ENCODE measurements at regions not wholly inside any gene's neighbourhood (a gene's known extent, or its start where the extent isn't known, plus 50 kb on each side); places are given as distances from the start of the nearest gene placed in this dataset.

DNA sequence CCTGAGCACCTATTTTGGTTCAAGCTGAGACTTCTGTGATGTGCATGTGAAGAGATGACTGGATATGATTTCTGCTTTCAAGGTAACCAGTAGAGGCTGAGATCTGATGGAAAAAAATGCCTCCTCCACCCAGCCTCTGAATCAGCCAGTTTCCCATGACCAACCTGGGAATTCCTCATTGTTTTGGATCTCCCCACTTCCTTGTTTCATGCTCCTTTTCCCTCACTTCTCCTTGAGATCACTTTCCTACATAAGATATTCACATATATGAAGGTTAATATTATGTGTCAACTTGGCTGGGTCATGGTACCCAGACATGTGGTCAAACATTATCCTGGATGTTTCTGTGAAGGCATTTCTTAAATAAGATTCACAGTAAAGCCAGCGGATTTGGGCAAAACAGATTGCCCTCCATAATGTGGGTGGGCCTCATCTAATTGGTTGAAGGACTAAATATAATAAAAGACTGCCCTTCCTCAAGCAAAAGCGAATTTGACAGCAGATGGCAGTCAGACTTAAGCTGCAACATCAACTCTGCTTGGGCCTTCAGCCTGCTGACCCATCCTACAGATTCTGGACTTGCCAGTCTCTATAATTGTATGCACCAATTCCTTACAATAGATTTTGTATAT is 379.4 kb downstream of the TNS1 start:
- DNase-seq (ENCODE audit: low spot score) = no peak

DNA sequence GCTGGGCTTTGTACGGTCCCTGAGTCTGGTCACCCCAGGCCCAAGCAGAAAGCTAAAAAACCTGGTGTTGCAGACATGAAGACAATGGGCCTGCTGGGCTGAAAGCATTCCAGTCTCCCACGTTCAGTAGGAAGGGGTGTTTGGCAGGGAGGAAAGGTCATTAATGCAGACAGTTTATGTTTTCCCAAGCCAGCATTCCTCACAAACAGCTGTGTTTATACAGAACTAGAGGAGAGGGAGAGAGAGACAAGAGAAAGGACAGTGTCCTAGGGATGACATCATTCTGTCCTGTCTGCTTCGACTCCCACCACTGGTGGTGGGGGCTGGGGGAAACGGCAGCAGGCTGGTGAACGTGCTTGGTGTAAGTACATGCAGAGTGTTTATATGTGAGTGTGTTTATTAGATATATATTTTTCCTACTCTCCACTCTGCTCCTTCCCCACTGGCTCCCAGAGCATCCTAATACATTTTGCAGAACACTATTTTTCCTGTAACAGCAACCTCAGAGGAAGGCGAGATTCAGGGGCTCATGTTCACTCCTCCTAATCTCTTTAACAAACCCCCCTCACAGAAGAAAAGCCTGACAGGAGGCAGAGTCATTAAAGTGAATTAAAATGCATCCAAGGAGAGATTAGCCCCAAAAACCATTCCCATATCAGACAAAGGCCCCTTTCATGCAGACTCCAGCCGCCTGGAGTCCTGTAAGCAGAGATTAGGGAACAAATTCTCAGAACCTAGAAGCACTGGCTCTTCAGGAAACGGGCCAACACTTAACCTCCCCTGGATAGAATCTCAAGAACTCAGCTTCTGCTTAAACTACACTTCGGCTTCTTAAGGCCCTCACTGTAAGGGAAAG is 380.4 kb downstream of the TNS1 start:
- DNase-seq (ENCODE audit: low spot score) = no peak

DNA sequence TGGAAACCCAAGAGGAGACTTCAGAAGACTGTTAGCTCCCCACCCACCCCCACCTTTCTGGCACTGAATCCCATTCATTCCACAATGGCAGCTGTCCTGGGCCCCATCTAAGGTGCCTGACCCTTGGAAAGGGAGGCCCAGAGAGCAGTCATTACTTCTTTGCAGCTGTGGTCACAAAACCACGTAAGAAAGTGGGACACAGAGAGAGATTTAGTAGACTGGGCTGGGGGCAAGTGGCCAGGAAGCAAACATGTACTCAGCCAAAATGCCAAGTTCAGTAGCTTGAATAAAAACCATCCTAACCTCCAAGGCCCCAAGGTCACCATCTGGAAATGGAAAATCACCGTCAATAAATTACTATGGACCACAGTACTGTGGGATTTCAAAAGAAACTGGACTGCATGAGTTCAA is 381.4 kb downstream of the TNS1 start:
- DNase-seq (ENCODE audit: low spot score) = no peak

DNA sequence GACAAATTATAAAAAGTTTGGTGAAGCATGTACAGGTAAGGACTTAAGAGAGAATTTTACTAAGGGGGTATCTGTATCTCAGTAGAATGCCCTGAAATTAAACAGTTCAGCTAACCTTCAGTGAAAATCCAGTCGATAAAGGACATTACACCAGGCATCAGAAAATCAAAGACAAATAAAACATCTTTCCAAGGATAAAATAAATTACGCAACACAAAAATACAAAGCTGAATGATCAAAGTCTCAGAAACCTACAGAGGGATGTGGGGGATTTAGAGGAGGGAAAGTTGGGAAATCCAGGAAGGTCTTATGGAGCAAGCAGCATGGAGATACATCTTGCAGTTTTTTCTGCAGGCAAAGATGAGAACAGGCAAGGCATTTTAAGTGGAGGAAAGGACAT is 384.1 kb downstream of the TNS1 start:
- DNase-seq (ENCODE audit: low spot score) = no peak

DNA sequence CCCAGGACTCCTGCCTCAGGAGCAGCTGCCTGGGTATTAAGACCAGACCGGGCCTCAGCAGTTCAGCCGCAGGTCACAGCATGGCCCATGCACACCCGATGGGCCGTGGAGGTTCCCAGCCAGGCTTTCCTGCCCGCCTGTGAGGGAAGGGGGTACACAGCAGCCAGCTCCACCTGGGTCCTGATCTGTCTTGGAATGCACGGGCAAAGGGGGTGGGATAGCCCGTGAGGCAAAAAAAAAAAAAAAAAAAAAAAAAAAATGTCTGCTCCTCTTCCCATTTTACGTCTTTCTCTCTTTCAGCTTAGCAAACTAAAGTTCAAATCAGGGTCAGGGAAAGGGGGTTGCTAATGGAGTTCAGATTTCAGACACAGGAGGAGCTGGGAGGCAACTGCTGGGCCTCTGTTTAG is 385.2 kb downstream of the TNS1 start:
- no peak for DNase-seq (ENCODE audit: low spot score)

DNA sequence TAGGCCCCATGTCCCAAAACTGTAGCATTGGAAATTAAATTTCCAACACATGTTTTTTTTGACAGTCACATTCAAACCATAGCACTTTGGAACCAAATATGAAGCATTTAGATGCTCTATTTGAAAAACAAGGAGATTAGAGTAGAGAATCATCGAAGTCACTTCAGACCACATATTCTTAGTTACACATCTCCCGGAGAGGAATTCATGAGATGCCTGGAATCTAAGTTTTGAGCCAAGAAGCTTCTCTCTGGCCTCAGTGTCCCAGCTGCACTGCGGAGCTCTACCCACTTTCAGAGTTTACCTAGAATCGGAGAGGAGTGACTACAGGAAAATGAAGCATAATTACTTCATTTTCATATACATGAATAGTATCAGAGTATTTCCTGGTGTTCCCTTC is 385.9 kb downstream of the TNS1 start:
- DNase-seq (ENCODE audit: low spot score) = no peak

DNA sequence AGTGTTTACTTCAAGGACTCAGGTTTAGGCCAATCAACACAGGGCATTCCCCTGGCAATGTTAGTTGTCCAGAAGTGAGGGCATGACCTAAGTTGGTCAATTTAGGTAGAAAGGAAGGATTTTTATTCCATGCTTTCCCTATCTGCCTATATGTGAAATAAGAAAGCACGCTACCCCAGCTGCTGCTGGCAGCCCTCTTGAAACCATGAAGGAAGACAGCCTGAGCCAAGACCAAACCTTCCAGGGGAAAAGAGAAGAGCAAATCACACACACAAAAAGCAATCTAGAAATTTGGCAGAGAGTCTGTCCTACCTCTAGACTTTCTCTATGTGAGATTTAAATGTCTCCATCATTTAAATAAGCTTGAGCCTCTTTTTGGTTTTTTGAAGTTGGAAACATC is 387.6 kb downstream of the TNS1 start:
- no peak for DNase-seq (ENCODE audit: low spot score)

DNA sequence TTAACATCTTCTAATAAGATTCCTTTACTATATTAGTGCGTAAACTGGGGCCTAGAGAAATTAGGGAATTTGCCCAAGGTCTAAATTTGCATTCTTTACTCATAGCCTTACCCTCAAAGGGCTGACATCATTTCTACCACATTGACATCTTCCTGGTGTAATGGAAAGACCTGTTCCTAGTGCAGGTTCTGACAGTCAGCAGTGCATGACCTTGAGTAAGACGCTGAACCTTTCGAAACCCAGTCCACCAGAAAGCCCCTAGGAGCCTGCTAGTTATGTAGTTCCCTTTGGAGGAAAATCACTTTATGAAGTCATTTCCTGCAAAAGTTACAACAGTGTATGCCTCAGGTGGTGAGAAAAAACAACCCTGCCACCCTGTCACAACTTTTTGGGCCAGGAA is 388.3 kb downstream of the TNS1 start:
- no peak for DNase-seq (ENCODE audit: low spot score)

DNA sequence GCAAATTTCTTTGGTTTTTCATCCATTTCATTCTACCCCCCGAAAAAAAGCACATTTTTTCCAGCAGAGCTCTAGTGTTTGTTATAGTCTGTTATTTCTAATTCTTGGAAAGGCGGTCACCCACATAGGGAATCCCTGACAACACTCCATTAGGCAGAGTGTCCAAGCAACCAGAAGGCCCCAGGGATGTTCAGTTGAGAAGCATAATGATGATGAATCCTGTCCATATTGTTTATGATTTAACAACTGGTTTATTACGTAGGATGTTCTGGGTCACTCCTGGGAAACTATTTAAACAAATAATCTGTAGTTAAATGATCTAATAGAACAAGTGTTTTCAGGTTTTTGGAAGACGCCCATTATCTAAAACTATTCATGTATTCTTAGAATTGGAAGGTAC is 388.7 kb downstream of the TNS1 start:
- no peak for DNase-seq (ENCODE audit: low spot score)

DNA sequence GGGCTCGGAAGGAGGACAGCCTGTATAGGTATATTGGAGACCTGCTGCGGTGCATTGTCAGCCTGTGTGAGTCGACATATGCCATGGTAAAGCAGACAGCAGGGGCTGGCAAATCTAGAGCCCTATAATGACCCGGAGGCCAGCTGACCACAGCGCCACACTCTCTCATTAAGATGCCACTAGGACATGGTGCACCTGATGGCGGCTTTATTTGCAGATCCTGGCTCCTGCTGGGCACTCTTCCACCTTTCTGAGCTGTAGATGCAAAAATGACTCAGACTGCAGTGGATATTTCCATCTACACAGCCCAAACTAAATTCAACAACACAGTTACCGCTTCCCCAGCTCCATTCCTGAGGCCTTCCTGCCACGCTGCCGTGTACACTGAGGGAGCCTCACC is 389.9 kb downstream of the TNS1 start:
- no peak for DNase-seq (ENCODE audit: low spot score)

DNA sequence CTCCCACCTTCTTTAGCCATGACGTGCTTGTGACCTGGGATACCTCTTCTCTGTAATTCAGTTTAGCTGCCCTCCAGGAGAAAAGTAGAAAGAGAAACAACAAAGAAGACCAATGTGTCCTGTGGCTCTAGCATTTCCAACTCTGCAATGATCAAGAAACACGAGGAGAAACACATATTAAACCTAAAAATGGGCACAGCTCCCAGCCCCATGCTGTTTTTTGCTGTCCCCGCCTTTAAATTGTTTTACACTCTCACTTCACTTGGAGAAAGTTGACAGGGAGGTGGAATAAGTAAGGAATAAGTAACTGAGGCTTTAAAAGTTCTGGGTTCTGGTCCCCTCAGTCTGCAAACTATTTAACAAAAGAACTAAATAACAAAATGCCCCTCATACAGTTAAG is 390.6 kb downstream of the TNS1 start:
- no peak for DNase-seq (ENCODE audit: low spot score)

DNA sequence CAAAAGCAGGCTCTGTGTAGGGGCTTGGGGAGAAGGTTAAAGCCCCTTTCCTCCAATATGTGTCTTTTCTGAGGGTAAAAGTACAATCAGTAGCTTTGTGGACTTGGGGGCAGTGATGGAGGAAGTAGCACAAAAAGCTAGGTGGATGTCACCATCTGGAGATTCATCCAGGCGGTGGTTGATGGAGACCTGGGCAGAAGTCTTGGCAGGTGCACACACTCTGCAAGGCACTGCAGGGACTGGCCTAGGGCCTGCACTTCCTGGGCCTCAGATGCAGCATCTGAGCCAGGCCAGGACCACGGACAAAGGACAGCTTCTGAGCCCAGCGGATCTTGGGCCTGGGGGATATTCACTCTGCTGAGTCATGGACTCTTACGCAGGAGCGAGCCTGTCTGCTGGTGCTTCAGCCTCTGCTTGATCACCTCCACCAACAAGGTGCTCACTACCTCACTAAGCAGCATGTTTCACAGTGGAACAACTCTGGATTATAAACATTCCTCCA is 391.1 kb downstream of the TNS1 start:
- no peak for DNase-seq (ENCODE audit: low spot score)

DNA sequence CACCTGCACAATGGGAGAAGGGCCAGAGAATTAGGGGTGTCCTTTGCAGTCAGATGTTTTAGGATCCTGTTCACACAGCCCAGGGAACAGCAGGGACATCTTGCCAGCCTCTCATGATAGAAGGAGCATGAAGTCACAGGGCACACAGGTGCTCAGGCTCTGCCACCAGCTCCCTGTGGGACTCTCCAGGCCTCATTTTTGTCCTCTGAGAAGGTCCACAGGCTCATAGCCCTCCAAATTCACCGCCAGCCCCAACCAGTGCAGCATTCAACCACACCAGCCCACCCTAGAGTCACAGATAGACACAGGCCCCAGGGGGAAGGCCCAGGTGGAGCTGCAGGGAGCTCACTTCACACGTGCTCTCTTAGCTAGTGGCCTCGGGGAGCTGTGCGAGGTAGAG is 391.7 kb downstream of the TNS1 start:
- DNase-seq (ENCODE audit: low spot score) = no peak

DNA sequence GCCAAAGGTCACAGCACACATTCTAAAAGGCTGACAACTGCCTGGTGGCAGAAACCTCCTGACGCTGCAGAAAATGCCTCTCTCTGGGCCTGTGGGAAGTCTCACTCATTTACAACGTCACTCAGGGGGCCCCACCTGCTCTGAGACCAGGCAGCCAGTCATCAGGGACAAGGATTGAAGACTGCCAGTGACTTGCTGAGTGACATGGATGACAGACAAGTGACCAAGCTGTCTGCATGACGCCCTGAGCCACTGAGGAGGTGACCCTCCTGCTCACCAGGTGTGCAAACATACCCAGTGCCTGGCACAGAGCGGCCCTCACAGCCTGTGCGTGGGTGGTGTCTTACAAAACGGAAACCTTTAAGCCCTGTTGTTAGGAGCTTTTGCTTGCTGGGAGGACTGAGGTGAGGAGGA is 392.4 kb downstream of the TNS1 start:
- DNase-seq (ENCODE audit: low spot score) = peak; percentile 25

DNA sequence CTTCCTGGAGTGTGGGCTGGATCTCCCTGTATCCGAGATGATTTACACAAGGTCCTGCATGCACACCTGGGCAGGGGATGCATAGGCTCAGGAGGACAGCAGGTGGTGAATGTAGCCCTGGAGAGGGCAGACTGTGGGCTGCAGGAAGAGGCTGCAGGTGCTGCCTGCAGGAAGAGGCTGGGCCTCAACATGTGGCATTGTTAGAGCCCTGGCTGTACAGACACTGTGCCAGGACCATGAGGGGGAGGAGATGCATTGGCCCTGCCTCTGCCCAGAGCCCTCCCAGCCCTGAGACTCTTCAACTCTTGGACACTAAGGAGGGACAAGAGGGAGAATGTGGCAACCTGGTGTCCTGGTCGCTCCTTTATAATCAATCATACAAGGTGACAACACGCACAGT is 392.8 kb downstream of the TNS1 start:
- DNase-seq (ENCODE audit: low spot score) = no peak

DNA sequence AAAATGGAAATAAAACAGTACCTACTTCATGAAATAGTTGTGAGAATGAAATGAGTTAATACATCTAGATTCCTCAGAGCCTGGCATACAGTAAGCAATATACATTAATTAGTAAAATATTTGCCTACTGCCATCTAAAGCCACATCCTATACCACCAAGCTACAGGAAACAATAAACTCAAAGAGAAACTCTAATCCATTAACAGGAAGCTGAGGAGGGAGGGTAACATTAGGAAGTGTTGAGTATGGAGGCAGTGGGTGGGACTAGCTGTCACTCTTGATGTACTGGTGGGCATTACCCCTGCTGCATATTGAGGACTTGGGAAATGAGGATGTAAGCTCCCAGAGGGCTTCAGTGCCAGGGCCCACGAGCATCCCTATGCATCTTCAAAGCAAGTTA is 396.5 kb downstream of the TNS1 start:
- no peak for DNase-seq (ENCODE audit: low spot score)

DNA sequence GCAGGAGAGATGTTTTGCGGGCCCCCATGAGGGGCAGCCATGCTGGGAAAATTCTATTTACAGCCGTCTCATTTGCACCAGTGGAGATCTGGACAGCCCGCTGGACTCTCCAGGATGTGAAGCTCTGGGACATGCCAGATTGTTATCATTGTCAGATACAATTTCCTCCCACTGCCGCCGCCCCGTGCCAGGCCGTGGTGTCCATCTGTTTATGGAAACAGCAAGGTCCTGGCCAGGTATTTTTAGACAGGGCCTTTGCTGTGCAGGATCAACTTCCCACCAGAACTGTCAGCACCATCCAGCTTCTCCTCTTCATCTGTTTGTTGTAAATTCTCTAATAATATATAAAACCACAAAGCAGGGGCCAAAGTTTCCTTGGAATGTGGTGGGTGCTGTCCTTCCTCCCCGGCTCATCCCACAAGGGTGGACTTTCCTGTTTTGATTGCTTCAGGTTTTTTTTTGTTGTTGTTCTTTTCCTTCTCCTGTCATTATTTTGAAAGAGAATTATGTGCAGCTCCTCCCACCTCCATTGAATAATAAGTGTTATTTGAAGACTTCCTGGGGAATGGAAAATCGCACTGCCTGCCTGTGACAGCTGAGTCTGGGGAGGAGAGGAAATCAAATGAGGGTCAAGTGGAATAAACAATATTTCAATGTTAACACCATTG is 398.1 kb downstream of the TNS1 start:
- no peak for DNase-seq (ENCODE audit: low spot score)

DNA sequence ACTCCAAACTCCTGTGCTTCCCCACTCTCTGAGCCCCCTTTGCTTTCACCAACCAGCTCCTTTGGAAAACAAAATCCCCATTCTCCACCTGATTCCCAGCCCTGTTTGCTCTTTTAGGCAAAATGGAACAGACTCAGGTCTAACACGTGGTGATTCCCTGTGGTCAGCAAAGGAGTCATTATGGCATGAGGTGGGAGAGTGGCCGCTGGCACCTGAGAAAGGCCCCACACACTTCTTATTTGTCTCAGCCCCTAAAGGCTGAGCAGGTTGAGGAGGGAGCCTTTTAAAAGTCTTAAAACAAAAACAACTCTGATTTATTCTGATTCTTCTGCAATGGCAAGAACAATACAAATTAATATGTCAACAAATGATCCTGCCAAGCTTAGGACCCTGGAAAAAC is 401.2 kb downstream of the TNS1 start:
- DNase-seq (ENCODE audit: low spot score) = no peak

DNA sequence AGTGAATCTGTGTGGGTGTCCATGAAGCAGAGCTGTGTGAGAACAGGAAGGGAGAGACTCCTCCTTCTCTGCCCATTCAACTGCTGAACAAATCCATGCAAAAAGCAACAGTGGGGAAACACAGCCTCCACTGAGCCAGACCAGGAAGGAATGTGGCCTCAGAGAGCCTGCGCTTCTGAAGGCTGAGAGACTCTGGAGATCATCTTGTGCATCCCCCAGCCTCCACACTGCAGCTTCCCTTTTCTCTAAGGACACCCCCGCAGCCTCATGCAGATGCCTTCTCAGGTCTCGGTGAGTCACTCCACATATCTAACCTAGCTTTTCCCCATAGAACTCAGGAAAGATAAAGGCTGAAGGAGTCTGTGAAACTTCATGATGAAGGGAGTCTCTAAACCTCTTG is 402.9 kb downstream of the TNS1 start:
- no peak for DNase-seq (ENCODE audit: low spot score)

DNA sequence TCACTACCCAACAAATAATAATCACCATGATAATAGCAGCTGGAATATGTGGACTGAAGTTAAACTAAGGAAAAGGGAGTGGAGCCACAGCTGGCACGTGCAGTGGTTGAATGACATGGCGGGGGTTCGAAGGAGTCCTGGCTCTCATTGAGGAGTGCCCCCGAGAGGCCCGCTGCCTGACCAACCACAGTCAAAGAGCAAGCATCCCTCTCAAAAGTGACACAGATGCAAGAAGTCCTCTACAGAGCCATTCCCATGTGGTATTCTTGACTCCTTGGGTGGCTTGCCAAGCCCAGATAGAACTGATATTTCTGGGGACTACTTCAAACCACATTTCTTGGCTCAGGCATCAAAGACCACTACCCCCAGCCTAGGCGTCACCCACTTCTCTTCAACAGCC is 405.1 kb downstream of the TNS1 start:
- DNase-seq (ENCODE audit: low spot score) = no peak

DNA sequence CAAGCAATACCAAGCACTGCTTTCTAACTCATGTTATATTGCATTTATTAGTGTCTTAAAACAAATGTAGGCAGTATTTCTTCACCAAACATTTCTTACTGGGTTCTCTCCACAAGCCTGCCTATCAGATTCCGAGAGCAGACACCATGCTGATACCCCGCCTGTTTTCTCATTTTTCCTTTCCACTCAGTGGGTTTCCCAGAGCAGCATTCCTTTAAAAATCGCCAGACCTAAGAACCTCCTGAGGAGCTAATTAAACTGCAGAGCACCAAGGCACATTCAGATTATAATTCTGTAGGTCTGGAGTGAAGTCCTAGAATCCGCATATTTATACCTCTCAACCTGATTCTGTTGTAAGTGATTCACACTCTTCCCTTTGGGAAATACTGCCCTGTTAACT is 405.6 kb downstream of the TNS1 start:
- no peak for DNase-seq (ENCODE audit: low spot score)

DNA sequence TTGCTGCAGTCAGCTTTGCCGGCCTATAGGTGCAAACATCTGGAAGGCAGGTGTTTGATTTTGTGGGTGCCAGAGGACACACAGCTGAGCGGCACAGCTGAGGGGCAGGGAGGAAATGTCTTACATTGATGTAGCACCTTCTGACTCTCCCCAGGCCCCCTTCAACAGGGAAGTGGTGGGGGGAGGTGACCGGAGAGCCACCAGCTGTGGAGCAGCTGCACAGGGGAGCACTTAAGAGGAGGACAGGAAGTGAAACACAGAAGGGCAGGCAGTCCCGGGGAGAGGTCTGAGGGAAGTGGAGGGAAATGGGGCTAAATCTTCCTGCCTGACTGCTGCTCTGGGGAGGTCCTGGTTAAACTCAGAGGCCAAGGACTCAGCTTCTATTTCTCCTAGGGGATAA is 409.1 kb downstream of the TNS1 start:
- DNase-seq (ENCODE audit: low spot score) = no peak

DNA sequence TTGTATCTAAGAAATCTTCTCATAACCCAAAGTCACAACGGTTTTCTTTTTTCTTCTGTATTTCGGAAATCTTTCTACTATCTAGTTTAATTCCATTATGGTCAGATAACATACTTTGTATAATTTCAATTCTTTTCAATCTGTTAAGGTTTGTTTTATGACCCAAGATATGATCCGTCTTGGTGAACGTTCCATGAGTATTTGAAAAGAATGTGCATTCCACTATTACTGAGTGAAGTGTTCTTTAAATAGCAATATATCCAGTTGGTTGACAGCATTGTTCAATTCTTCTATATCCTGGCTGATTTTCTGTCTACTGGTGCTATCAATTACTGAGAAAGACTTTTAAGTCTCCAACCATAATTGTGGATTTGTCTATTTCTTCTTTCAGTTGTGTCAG is 414.5 kb downstream of the TNS1 start:
- DNase-seq (ENCODE audit: low spot score) = no peak

Measured in activated CD4-positive, alpha-beta T cell treated with anti-CD3 and anti-CD28 coated beads, Interleukin-2, Interleukin-4, amounts not matched to agents 100 ng/mL and 50 ng/mL, durations not matched to agents 16 hours and 8 hours (primary cell).